K562 (cell line): ENCODE measurements at regions not wholly inside any gene's neighbourhood (a gene's known extent, or its start where the extent isn't known, plus 50 kb on each side); places are given as distances from the start of the nearest gene placed in this dataset.

Experiments
- ELF2 ChIP-seq: fragments of 250-450 bp; sonication (Bioruptor Pico); IDR thresholded peaks from 2 replicates; pipeline ENCODE4 v1.5.0; 2021; ENCODE audit warnings: mild to moderate bottlenecking
- GABPB1 ChIP-seq: sonication (generic); formaldehyde crosslinking; IDR thresholded peaks from 2 replicates; pipeline ENCODE4 v1.8.0; 2022; ENCODE audit warnings: mild to moderate bottlenecking, missing genetic modification reagents
- HDGF ChIP-seq: fragments of 450-650 bp; IDR thresholded peaks from 2 replicates; pipeline ENCODE4 v1.6.1; 2016
- HNRNPK ChIP-seq: fragments of 200-400 bp; formaldehyde crosslinking; IDR thresholded peaks from one replicate; pipeline ENCODE4 v1.6.1; 2018; ENCODE audit warnings: mild to moderate bottlenecking, low read depth, low read length; ENCODE audit not compliant: poor library complexity, severe bottlenecking
- NR3C1 ChIP-seq: sonication (generic); formaldehyde crosslinking; IDR thresholded peaks from 2 replicates; pipeline ENCODE4 v1.8.1; 2022; ENCODE audit warnings: missing genetic modification reagents
- PHB ChIP-seq: fragments of 250-450 bp; sonication (Bioruptor Pico); IDR thresholded peaks from 2 replicates; pipeline ENCODE4 v1.5.0; 2021
- RBM39 ChIP-seq: fragments of 200-400 bp; formaldehyde crosslinking; optimal IDR thresholded peaks from 2 replicates; pipeline ENCODE3; 2018; ENCODE audit warnings: low read depth, low read length
- SMAD1 ChIP-seq: fragments of 150-350 bp; IDR thresholded peaks from 2 replicates; pipeline ENCODE4 v1.6.1; 2014; ENCODE audit warnings: low read length, low read depth; ENCODE audit not compliant: partially characterized antibody
- YBX1 ChIP-seq: fragments of 450-650 bp; IDR thresholded peaks from 2 replicates; pipeline ENCODE4 v1.7.1; 2016; ENCODE audit warnings: mild to moderate bottlenecking
- ZNF407 ChIP-seq: fragments of 450-650 bp; IDR thresholded peaks from 2 replicates; pipeline ENCODE4 v1.6.1; 2016; ENCODE audit warnings: low read depth
- TF ChIP-seq, protein P1 (sequence below): fragments of 450-650 bp; IDR thresholded peaks from 2 replicates; pipeline ENCODE4 v1.6.1; 2017; ENCODE audit warnings: antibody characterized with exemption
- TF ChIP-seq, protein P2 (sequence below): fragments of 250-450 bp; sonication (Bioruptor Pico); IDR thresholded peaks from 2 replicates; pipeline ENCODE4 v1.8.0; 2022; ENCODE audit warnings: inconsistent platforms

- no peak for TF ChIP-seq ZNF407
- TF ChIP-seq RBM39: no peak
- TF ChIP-seq HNRNPK: no peak
- no peak for TF ChIP-seq NR3C1
- TF ChIP-seq, protein P1, sequence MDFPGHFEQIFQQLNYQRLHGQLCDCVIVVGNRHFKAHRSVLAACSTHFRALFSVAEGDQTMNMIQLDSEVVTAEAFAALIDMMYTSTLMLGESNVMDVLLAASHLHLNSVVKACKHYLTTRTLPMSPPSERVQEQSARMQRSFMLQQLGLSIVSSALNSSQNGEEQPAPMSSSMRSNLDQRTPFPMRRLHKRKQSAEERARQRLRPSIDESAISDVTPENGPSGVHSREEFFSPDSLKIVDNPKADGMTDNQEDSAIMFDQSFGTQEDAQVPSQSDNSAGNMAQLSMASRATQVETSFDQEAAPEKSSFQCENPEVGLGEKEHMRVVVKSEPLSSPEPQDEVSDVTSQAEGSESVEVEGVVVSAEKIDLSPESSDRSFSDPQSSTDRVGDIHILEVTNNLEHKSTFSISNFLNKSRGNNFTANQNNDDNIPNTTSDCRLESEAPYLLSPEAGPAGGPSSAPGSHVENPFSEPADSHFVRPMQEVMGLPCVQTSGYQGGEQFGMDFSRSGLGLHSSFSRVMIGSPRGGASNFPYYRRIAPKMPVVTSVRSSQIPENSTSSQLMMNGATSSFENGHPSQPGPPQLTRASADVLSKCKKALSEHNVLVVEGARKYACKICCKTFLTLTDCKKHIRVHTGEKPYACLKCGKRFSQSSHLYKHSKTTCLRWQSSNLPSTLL: no peak
- no peak for TF ChIP-seq YBX1
- no peak for TF ChIP-seq SMAD1
- TF ChIP-seq HDGF: no peak
- no peak for TF ChIP-seq PHB (CRISPR knock-in tag)
- TF ChIP-seq, protein P2, sequence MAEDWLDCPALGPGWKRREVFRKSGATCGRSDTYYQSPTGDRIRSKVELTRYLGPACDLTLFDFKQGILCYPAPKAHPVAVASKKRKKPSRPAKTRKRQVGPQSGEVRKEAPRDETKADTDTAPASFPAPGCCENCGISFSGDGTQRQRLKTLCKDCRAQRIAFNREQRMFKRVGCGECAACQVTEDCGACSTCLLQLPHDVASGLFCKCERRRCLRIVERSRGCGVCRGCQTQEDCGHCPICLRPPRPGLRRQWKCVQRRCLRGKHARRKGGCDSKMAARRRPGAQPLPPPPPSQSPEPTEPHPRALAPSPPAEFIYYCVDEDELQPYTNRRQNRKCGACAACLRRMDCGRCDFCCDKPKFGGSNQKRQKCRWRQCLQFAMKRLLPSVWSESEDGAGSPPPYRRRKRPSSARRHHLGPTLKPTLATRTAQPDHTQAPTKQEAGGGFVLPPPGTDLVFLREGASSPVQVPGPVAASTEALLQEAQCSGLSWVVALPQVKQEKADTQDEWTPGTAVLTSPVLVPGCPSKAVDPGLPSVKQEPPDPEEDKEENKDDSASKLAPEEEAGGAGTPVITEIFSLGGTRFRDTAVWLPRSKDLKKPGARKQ: no peak
- no peak for TF ChIP-seq ELF2 (CRISPR knock-in tag)
- no peak for TF ChIP-seq GABPB1 (CRISPR knock-in tag)
Observed at GRCh38 chr5:10036136-10036815, 213.4 kb downstream of the ATPSCKMT start (continued).
